Liver (tissue), 8 donors: ENCODE measurements at regions not wholly inside any gene's neighbourhood (a gene's known extent, or its start where the extent isn't known, plus 50 kb on each side); places are given as distances from the start of the nearest gene placed in this dataset.

Source experiments
- DNase-seq: peaks from one replicate; pipeline ENCODE4 v3.0.0-alpha.2; 2017; ENCODE audit warnings: low spot score
- H3K27ac ChIP-seq, 2 donors: one replicate each; pipeline ENCODE4 v1.7.0; 2013; ENCODE audit warnings: inconsistent platforms in 2 of 2, low read length in 2 of 2, control low read depth in 1 of 2, low read depth in 1 of 2, mild to moderate bottlenecking in 1 of 2
- H3K27me3 ChIP-seq, 4 donors: one replicate each; pipeline versions ENCODE4 v1.6.1 to v1.7.0; 2013; ENCODE audit warnings: low read length in 3 of 4, inconsistent platforms in 1 of 4, mild to moderate bottlenecking in 1 of 4, moderate library complexity in 1 of 4; ENCODE audit not compliant: control insufficient read depth in 4 of 4, insufficient read depth in 4 of 4
- H3K36me3 ChIP-seq, 4 donors: one replicate each; pipeline versions ENCODE4 v1.6.1 to v1.7.0; 2013; ENCODE audit warnings: low read length in 3 of 4, mild to moderate bottlenecking in 3 of 4, low read depth in 1 of 4, moderate library complexity in 1 of 4; ENCODE audit not compliant: control insufficient read depth in 4 of 4, insufficient read depth in 3 of 4
- H3K4me1 ChIP-seq, 4 donors: one replicate each; pipeline versions ENCODE4 v1.6.1 to v1.7.0; 2013; ENCODE audit warnings: low read length in 3 of 4, mild to moderate bottlenecking in 3 of 4, moderate library complexity in 1 of 4; ENCODE audit not compliant: control insufficient read depth in 4 of 4, insufficient read depth in 4 of 4
- H3K4me3 ChIP-seq, 3 donors: one replicate each; pipeline versions ENCODE4 v1.6.1 to v1.7.0; 2013; ENCODE audit warnings: low read length in 3 of 3, control low read depth in 1 of 3, low read depth in 1 of 3, mild to moderate bottlenecking in 1 of 3
- H3K9ac ChIP-seq, 2 donors: one replicate each; pipeline ENCODE4 v1.7.0; 2013; ENCODE audit warnings: low read length in 2 of 2, mild to moderate bottlenecking in 2 of 2, moderate library complexity in 2 of 2, control low read depth in 1 of 2, low read depth in 1 of 2
- H3K9me3 ChIP-seq, 4 donors: one replicate each; pipeline versions ENCODE4 v1.6.1 to v1.7.0; 2013; ENCODE audit warnings: low read length in 3 of 4; ENCODE audit not compliant: control insufficient read depth in 4 of 4
- CTCF ChIP-seq: fragments of 150-350 bp; IDR thresholded peaks from 2 replicates; pipeline ENCODE4 v1.5.1; 2017; ENCODE audit warnings: improper control_type of control experiment, low read depth, low read length; ENCODE audit not compliant: missing input control
- EGR1 ChIP-seq, 2 donors: IDR thresholded peaks; 2 replicates each; pipeline ENCODE4 v1.6.1; 2016 to 2018; ENCODE audit warnings: antibody characterized with exemption in 2 of 2, low read depth in 2 of 2
- FOXA1 ChIP-seq: IDR thresholded peaks from 2 replicates; pipeline ENCODE4 v1.6.1; 2016; ENCODE audit warnings: antibody characterized with exemption
- FOXA2 ChIP-seq: IDR thresholded peaks from 2 replicates; pipeline ENCODE4 v1.6.1; 2016; ENCODE audit warnings: antibody characterized with exemption
- GABPA ChIP-seq, 2 donors: IDR thresholded peaks in 1 of 2; conservative IDR thresholded peaks in 1 of 2; 2 replicates each; pipeline ENCODE4 v1.6.1; 2016; ENCODE audit warnings: antibody characterized with exemption in 2 of 2, mild to moderate bottlenecking in 1 of 2, moderate library complexity in 1 of 2
- HNF4A ChIP-seq, 2 donors: conservative IDR thresholded peaks; 2 replicates each; pipeline ENCODE4 v1.6.1; 2016; ENCODE audit warnings: antibody characterized with exemption in 2 of 2, mild to moderate bottlenecking in 2 of 2
- HNF4G ChIP-seq: IDR thresholded peaks from 2 replicates; pipeline ENCODE4 v1.6.1; 2016; ENCODE audit warnings: antibody characterized with exemption
- JUND ChIP-seq, 2 donors: IDR thresholded peaks; 2 replicates each; pipeline ENCODE4 v1.6.1; 2016; ENCODE audit warnings: antibody characterized with exemption in 2 of 2
- MAX ChIP-seq: IDR thresholded peaks from 2 replicates; pipeline ENCODE4 v1.6.1; 2016; ENCODE audit warnings: antibody characterized with exemption
- NR2F2 ChIP-seq: IDR thresholded peaks from 2 replicates; pipeline ENCODE4 v1.6.1; 2016; ENCODE audit warnings: antibody characterized with exemption
- RAD21 ChIP-seq, 2 donors: IDR thresholded peaks; 2 replicates each; pipeline ENCODE4 v1.6.1; 2016; ENCODE audit warnings: antibody characterized with exemption in 2 of 2, mild to moderate bottlenecking in 2 of 2
- RXRA ChIP-seq, 2 donors: IDR thresholded peaks; 2 replicates each; pipeline ENCODE4 v1.6.1; 2017 to 2018; ENCODE audit warnings: antibody characterized with exemption in 2 of 2, mild to moderate bottlenecking in 1 of 2
- SP1 ChIP-seq: IDR thresholded peaks from 2 replicates; pipeline ENCODE4 v1.6.1; 2018; ENCODE audit warnings: antibody characterized with exemption, mild to moderate bottlenecking
- TAF1 ChIP-seq: conservative IDR thresholded peaks from 2 replicates; pipeline ENCODE4 v1.6.1; 2016; ENCODE audit warnings: antibody characterized with exemption, mild to moderate bottlenecking
- YY1 ChIP-seq: IDR thresholded peaks from 2 replicates; pipeline ENCODE4 v1.6.1; 2016; ENCODE audit warnings: antibody characterized with exemption, mild to moderate bottlenecking
- ZBTB33 ChIP-seq: IDR thresholded peaks from 2 replicates; pipeline ENCODE4 v1.6.1; 2016; ENCODE audit warnings: antibody characterized with exemption
- WGBS: extraction: QIAGEN DNeasy Blood & Tissue Kit; methylation state at CpG from one replicate; pipeline ENCODE4 v1.1.7; 2013; 5-methylcytosine and 5-hydroxymethylcytosine counted together
- TF ChIP-seq, protein P1 (sequence below): IDR thresholded peaks from 2 replicates; pipeline ENCODE4 v1.6.1; 2016; ENCODE audit warnings: antibody characterized with exemption
- donor health status: healthy.
- donor health status: healthy.
- donor health status: healthy.
- donor health status: healthy.
- donor health status: healthy.

GRCh38 chr7:9836671-9837070 is 1137.0 kb upstream of the PHF14 start:
- Histone ChIP-seq H3K9ac (no peak overlapping the region), H3K27me3 (no peaks in the 10 kb centered on the region), H3K27ac (no peak overlapping the region), H3K4me3 (no peak overlapping the region), H3K36me3 (no peaks in the 10 kb centered on the region), H3K9me3 (no peaks in the 10 kb centered on the region), H3K4me1 (no peaks in the 10 kb centered on the region)
- WGBS = 74% methylated on average over 1 of the region's 1 CpG
- TF ChIP-seq CTCF (no peak), HNF4A (conservative IDR thresholded peaks at IDR 0.05) (no peak), GABPA (IDR thresholded peaks at IDR 0.05 in 1 of 2, conservative IDR thresholded peaks at IDR 0.05 in 1 of 2) (no peak), NR2F2 (no peak), ZBTB33 (no peak), FOXA1 (no peak), YY1 (no peak)
- no peak for DNase-seq

- TF ChIP-seq HNF4G (no peak), RAD21 (IDR thresholded peaks at IDR 0.05) (no peak), JUND (IDR thresholded peaks at IDR 0.05) (no peak), GABPA (IDR thresholded peaks at IDR 0.05 in 1 of 2, conservative IDR thresholded peaks at IDR 0.05 in 1 of 2) (no peak), RXRA (IDR thresholded peaks at IDR 0.05) (no peak)
- TF ChIP-seq, protein P1, sequence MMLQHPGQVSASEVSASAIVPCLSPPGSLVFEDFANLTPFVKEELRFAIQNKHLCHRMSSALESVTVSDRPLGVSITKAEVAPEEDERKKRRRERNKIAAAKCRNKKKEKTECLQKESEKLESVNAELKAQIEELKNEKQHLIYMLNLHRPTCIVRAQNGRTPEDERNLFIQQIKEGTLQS = no peak
Measured at GRCh38 chr7:9842301-9842700, 1131.4 kb upstream of the PHF14 start.

DNA sequence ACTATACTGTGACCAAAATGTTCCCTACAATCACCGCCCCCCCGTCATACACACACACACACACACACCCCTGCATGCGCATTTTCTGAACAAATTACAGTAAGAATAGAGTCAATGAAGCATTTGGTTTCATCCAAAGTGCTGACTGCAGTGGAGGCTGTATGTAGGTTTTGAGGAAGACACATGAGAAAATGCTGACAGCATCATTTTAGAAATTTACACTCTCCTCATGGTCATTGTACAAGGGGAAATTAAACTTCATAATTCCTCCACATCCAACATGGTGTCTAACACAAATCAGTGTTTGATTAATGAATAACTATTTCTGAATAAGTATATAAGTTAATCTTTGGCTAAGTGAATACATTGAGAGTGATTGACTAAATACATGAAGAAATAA is 1126.8 kb upstream of the PHF14 start:
- H3K27me3 ChIP-seq = no peaks in the 10 kb centered on the region
- no peaks in the 10 kb centered on the region for H3K36me3 ChIP-seq
- TF ChIP-seq NR2F2 (no peak), MAX (no peak), JUND (IDR thresholded peaks at IDR 0.05) (no peak), GABPA (IDR thresholded peaks at IDR 0.05 in 1 of 2, conservative IDR thresholded peaks at IDR 0.05 in 1 of 2) (no peak), EGR1 (IDR thresholded peaks at IDR 0.05; ENCODE audit: low read depth in 2 of 2) (no peak), RAD21 (IDR thresholded peaks at IDR 0.05) (no peak), HNF4A (conservative IDR thresholded peaks at IDR 0.05) (no peak), ZBTB33 (no peak), HNF4G (no peak), SP1 (no peak), TAF1 (no peak), FOXA2 (no peak), CTCF (no peak)

More at GRCh38 chr7:9842301-9842700, 1131.4 kb upstream of the PHF14 start:
- no peak overlapping the region for H3K4me3 ChIP-seq
- H3K36me3 ChIP-seq = no peaks in the 10 kb centered on the region
- no peaks in the 10 kb centered on the region for H3K27me3 ChIP-seq
- H3K9ac ChIP-seq = no peak overlapping the region
- no peak overlapping the region for H3K27ac ChIP-seq
- WGBS = 79% methylated on average over 2 of the region's 2 CpGs
- no peaks in the 10 kb centered on the region for H3K4me1 ChIP-seq
- no peak for DNase-seq
- H3K9me3 ChIP-seq = no peaks in the 10 kb centered on the region

More for the DNA sequence above, 1126.8 kb upstream of the PHF14 start:
- Histone ChIP-seq H3K4me3 (no peak overlapping the region), H3K9me3 (no peaks in the 10 kb centered on the region), H3K4me1 (no peaks in the 10 kb centered on the region), H3K27ac (no peak overlapping the region), H3K9ac (no peak overlapping the region)
- DNase-seq = no peak
- 83% methylated on average over 3 of the region's 3 CpGs for WGBS
